Neural crest cell (in vitro differentiated cells): ENCODE measurements at regions not wholly inside any gene's neighbourhood (a gene's known extent, or its start where the extent isn't known, plus 50 kb on each side); places are given as distances from the start of the nearest gene placed in this dataset.
A peak's percentile ranks its signal among the peaks of the same experiment; 100 is the strongest.
"Not testable (repeated sequence)": the region's sequence is repeated elsewhere in the genome, so short reads cannot be mapped to it uniquely, and the experiment has no call there.

Source experiments
- DNase-seq: peaks from one replicate; pipeline ENCODE4 v3.0.0; 2021; ENCODE audit warnings: low read depth, mixed read lengths, low spot score
- H3K27ac Mint-ChIP-seq: one replicate; pipeline ENCODE4 v1.8.0; 2021; ENCODE audit warnings: mild to moderate bottlenecking, mixed read lengths; ENCODE audit not compliant: unreplicated experiment
- H3K27me3 Mint-ChIP-seq: 2 replicates; pipeline ENCODE4 v1.8.0; 2021; ENCODE audit warnings: low read depth, mild to moderate bottlenecking, mixed read lengths
- H3K36me3 Mint-ChIP-seq: 2 replicates; pipeline ENCODE4 v1.8.0; 2021; ENCODE audit warnings: low read depth, mild to moderate bottlenecking, mixed read lengths
- H3K4me1 Mint-ChIP-seq: 2 replicates; pipeline ENCODE4 v1.8.0; 2021; ENCODE audit warnings: mixed read lengths
- H3K4me3 Mint-ChIP-seq: one replicate; pipeline ENCODE4 v1.8.0; 2021; ENCODE audit warnings: mild to moderate bottlenecking, mixed read lengths
- H3K9me3 Mint-ChIP-seq: 2 replicates; pipeline ENCODE4 v1.8.0; 2021; ENCODE audit warnings: mixed read lengths
- TF ChIP-seq, protein P1 (sequence below): fragments of 200-600 bp; sonication (generic); conservative IDR thresholded peaks from 2 replicates; pipeline ENCODE4 v1.5.0; 2021; ENCODE audit warnings: antibody characterized with exemption, mild to moderate bottlenecking

DNA sequence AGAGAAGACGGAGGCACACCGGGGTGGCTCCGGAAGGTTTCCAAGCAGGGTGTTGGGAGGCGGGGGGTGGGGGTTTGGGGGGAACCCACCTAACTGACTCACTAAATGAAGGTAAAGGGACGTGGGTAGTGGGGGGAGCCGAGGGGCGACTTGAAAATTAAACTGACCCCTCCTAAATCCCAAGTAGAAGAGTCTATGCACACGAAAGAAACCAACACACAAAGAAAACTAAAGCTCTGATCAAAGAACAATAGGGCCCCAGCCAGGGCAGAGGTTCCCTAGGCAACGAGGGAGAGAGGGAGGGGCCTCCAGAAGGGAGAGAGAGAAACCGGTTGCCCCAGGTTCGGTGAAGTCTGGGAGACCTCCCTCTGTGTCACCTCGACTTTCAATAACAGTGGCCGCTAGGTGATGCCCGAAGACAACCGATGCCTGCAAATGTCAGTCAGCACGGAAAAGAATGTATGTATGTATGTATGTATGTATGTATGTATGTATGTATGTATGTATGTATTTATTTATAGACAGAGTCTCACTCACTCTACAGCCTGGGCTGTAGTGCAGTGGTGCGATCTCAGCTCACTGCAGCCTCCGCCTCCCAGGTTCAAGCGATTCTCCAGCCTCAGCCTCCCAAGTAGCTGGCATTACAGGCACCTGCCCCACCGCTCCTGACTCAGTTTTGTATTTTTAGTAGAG, 106.7 kb upstream of the ANKRD30BL start:
- H3K9me3 Mint-ChIP-seq, H3K27me3 Mint-ChIP-seq, H3K36me3 Mint-ChIP-seq, H3K4me3 Mint-ChIP-seq, H3K4me1 Mint-ChIP-seq, H3K27ac Mint-ChIP-seq: not testable (repeated sequence)
- DNase-seq: peak; percentile 76
- TF ChIP-seq, protein P1, sequence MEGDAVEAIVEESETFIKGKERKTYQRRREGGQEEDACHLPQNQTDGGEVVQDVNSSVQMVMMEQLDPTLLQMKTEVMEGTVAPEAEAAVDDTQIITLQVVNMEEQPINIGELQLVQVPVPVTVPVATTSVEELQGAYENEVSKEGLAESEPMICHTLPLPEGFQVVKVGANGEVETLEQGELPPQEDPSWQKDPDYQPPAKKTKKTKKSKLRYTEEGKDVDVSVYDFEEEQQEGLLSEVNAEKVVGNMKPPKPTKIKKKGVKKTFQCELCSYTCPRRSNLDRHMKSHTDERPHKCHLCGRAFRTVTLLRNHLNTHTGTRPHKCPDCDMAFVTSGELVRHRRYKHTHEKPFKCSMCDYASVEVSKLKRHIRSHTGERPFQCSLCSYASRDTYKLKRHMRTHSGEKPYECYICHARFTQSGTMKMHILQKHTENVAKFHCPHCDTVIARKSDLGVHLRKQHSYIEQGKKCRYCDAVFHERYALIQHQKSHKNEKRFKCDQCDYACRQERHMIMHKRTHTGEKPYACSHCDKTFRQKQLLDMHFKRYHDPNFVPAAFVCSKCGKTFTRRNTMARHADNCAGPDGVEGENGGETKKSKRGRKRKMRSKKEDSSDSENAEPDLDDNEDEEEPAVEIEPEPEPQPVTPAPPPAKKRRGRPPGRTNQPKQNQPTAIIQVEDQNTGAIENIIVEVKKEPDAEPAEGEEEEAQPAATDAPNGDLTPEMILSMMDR: peak; percentile 81

DNA sequence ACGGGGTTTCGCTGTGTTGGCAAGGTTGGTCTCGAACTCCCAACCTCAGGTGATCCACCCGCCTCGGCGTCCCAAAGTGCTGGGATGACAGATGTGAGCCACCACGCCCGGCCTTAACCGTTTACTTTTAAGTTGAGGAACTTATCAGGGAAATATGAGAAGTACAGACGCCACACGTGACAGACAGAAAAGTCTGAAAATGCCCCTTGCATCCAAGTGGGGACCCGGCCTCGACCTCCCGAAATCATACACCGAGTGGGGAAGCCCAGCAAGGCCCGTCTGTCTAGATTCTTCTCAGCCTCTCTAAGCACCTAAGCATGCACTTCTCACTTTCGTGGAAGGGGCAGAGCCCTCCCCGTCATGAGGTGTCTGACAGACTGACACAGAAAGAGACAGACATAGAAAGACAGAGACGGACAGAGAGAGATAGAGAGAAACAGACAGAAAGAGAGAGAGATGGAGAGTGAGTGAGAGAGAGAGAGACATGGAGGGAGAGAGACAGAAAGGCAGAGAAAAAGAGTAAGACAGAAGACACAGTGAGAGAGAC, 107.3 kb upstream of the ANKRD30BL start:
- no peaks in the 10 kb centered on the region for H3K9me3 Mint-ChIP-seq
- TF ChIP-seq, protein P1: no peak
- no peak overlapping the region for H3K27ac Mint-ChIP-seq
- H3K36me3 Mint-ChIP-seq: no peaks in the 10 kb centered on the region
- no peak overlapping the region for H3K4me3 Mint-ChIP-seq
- H3K4me1 Mint-ChIP-seq: no peaks in the 10 kb centered on the region
- H3K27me3 Mint-ChIP-seq: no peaks in the 10 kb centered on the region
- no peak for DNase-seq

DNA sequence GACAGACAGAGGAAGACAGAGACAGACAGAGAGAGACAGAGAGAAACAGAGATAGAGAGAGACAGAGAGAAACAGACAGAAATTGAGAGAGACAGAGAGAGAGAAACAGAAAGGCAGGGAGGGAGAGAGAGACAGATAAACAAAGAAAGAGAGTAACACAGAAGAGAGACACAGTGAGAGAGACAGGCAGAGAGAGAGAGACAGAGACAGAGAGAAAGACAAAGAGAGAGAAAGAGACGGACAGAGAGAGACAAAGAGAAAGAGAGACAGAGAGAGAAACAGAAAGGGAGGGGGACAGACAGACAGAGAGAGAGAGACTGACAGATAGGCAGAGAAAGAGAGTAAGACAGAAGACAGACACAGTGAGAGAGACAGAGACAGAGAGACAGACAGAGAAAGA, 108.5 kb upstream of the ANKRD30BL start:
- no peaks in the 10 kb centered on the region for H3K9me3 Mint-ChIP-seq
- DNase-seq: no peak
- no peak overlapping the region for H3K27ac Mint-ChIP-seq
- H3K27me3 Mint-ChIP-seq: no peaks in the 10 kb centered on the region
- TF ChIP-seq, protein P1: no peak
- H3K4me1 Mint-ChIP-seq: no peaks in the 10 kb centered on the region
- H3K4me3 Mint-ChIP-seq: no peak overlapping the region
- H3K36me3 Mint-ChIP-seq: no peaks in the 10 kb centered on the region

DNA sequence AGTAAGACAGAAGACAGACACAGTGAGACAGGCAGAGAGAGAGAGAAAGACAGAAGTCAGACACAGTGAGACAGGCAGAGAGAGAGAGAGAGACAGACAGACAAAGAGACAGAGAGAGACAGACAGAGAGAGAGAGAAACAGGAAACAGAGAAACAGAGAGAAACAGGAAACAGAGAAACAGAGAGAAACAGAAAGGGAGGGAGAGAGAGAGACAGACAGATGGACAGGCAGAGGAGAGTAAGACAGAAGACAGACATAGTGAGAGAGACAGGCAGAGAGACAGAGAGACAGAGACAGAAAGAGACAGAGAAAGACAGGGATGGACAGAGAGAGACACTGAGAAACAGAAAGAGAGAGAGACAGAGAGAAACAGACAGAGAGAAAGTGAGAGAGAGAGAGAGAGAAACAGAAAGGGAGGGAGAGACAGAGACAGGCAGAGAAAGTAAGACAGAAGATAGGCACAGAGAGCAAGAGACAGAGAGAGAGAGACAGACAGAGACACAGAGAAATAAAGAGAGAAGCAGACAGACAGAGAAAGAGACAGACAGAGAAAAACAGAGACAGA, 109.3 kb upstream of the ANKRD30BL start:
- Mint-ChIP-seq H3K4me1 (no peaks in the 10 kb centered on the region), H3K27me3 (no peaks in the 10 kb centered on the region), H3K4me3 (no peak overlapping the region), H3K36me3 (no peaks in the 10 kb centered on the region), H3K27ac (no peak overlapping the region), H3K9me3 (no peaks in the 10 kb centered on the region)
- no peak for DNase-seq
- TF ChIP-seq, protein P1: no peak

DNA sequence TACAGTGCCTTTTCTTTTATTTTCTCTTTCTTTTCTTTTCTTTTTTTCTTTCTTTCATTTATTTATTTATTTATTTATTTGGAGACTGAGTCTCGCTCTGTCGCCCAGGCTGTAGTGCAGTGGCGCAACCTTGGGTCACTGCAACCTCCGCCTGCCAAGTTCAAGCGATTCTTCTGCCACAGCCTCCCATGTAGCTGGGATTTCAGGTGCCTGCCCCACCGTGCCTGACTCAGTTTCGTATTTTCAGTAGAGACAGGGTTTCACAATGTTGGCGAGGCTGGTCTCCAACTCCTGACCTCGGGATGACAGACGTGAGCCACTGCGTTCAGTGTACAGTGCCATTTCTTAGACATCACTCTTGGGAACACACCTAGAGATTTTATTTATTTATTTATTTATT, 110.0 kb upstream of the ANKRD30BL start:
- H3K27me3 Mint-ChIP-seq, H3K27ac Mint-ChIP-seq, DNase-seq, H3K9me3 Mint-ChIP-seq, H3K4me1 Mint-ChIP-seq, H3K4me3 Mint-ChIP-seq, H3K36me3 Mint-ChIP-seq: not testable (repeated sequence)

DNA sequence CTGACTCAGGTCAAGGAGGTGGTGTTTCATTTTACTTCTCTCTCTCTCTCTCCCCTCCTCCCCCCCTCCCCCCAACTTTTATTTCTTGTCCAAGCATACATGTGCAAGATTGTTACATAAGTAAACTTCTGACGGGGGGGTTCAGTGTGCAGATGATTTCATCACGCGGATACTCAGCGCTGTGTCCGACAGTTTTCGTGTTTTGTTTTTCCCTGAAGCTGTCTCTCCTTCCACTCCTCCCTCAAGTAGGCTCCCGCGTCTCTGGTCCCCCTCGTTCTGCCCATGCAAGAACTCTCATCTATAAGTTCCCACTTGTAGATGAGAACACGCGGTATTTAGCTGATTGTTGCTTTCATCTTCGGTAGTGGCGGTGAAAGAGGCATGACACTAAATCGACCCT, 111.0 kb upstream of the ANKRD30BL start:
- no peak for DNase-seq
- no peaks in the 10 kb centered on the region for H3K4me1 Mint-ChIP-seq
- H3K36me3 Mint-ChIP-seq: peaks cover under 1% of the 10 kb centered on the region
- no peak overlapping the region for H3K27ac Mint-ChIP-seq
- H3K27me3 Mint-ChIP-seq: no peaks in the 10 kb centered on the region
- no peaks in the 10 kb centered on the region for H3K9me3 Mint-ChIP-seq
- TF ChIP-seq, protein P1: no peak
- no peak overlapping the region for H3K4me3 Mint-ChIP-seq

DNA sequence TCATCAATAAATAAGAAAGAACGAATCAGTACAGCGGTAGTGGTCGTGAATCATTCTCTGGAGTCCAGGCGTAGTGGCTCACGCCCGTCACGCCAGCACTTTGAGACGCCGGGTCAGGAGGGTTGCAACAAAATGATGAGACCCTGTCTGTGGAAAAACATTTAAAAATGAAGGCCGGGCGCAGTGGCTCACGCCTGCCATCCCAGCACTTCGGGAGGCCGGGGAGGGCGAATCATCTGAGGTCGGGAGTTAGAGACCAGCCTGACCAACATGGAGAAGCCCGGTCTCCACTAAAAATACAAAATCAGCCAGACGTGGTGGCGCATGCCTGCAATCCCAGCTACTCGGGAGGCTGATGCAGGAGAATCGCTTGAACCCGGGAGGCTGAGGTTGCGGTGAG, 111.8 kb upstream of the ANKRD30BL start:
- H3K27ac Mint-ChIP-seq, H3K27me3 Mint-ChIP-seq, DNase-seq, H3K9me3 Mint-ChIP-seq, H3K4me1 Mint-ChIP-seq, H3K4me3 Mint-ChIP-seq, H3K36me3 Mint-ChIP-seq: not testable (repeated sequence)
